Uterus (tissue), 2 donors: ENCODE measurements at regions not wholly inside any gene's neighbourhood (a gene's known extent, or its start where the extent isn't known, plus 50 kb on each side); places are given as distances from the start of the nearest gene placed in this dataset.

ENCODE experiments used
- POLR2A ChIP-seq, 2 donors: fragments of 450-650 bp; IDR thresholded peaks; one replicate each; pipeline ENCODE4 v1.6.1; 2016; ENCODE audit warnings: antibody characterized with exemption in 2 of 2, mild to moderate bottlenecking in 1 of 2, moderate library complexity in 1 of 2
- TF ChIP-seq, protein P1 (sequence below), 4 experiments: fragments of 200-600 bp in 2 of 4; fragments of 450-650 bp in 2 of 4; sonication (generic) in 2 of 4; IDR thresholded peaks; one replicate each; pipeline ENCODE4 v1.5.1; 2016 to 2019; ENCODE audit warnings: antibody characterized with exemption in 4 of 4, mild to moderate bottlenecking in 2 of 4, moderate library complexity in 1 of 4

- TF ChIP-seq, protein P1, sequence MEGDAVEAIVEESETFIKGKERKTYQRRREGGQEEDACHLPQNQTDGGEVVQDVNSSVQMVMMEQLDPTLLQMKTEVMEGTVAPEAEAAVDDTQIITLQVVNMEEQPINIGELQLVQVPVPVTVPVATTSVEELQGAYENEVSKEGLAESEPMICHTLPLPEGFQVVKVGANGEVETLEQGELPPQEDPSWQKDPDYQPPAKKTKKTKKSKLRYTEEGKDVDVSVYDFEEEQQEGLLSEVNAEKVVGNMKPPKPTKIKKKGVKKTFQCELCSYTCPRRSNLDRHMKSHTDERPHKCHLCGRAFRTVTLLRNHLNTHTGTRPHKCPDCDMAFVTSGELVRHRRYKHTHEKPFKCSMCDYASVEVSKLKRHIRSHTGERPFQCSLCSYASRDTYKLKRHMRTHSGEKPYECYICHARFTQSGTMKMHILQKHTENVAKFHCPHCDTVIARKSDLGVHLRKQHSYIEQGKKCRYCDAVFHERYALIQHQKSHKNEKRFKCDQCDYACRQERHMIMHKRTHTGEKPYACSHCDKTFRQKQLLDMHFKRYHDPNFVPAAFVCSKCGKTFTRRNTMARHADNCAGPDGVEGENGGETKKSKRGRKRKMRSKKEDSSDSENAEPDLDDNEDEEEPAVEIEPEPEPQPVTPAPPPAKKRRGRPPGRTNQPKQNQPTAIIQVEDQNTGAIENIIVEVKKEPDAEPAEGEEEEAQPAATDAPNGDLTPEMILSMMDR (IDR thresholded peaks at IDR 0.05) = no peak
- no peak for TF ChIP-seq POLR2A (IDR thresholded peaks at IDR 0.05)
These were observed 239.8 kb downstream of the DCAF12L2 start for GRCh38 chrX:125926295-125926694.
